Tibial nerve (tissue), 4 donors: ENCODE measurements at regions not wholly inside any gene's neighbourhood (a gene's known extent, or its start where the extent isn't known, plus 50 kb on each side); places are given as distances from the start of the nearest gene placed in this dataset.

ENCODE experiments used
- DNase-seq, 2 donors: peaks; one replicate each; pipeline ENCODE4 v3.0.0-alpha.2; 2019; ENCODE audit warnings: low spot score in 2 of 2
- H3K27ac ChIP-seq, 4 donors: fragments of 200-600 bp; sonication (generic) in 3 of 4; one replicate each; pipeline ENCODE4 v1.5.1; 2017 to 2019; ENCODE audit warnings: mild to moderate bottlenecking in 1 of 4
- H3K27me3 ChIP-seq, 2 donors: fragments of 200-600 bp; sonication (generic) in 1 of 2; one replicate each; pipeline versions ENCODE4 v1.5.1 to v1.6.0; 2017 to 2019
- H3K36me3 ChIP-seq, 3 donors: fragments of 200-600 bp; sonication (generic); one replicate each; pipeline ENCODE4 v1.5.1; 2018 to 2019
- H3K4me1 ChIP-seq, 4 donors: fragments of 200-600 bp; sonication (generic) in 3 of 4; one replicate each; pipeline ENCODE4 v1.5.1; 2017 to 2019
- H3K4me3 ChIP-seq, 4 donors: fragments of 200-600 bp; sonication (generic) in 3 of 4; one replicate each; pipeline ENCODE4 v1.5.1; 2017 to 2019; ENCODE audit warnings: mild to moderate bottlenecking in 1 of 4, moderate library complexity in 1 of 4
- H3K9me3 ChIP-seq, 4 donors: fragments of 200-600 bp; sonication (generic) in 3 of 4; one replicate each; pipeline ENCODE4 v1.5.1; 2017 to 2019
- EP300 ChIP-seq, 2 donors: sonication (generic); formaldehyde crosslinking; IDR thresholded peaks; one replicate each; pipeline ENCODE4 v1.6.1; 2017; ENCODE audit warnings: antibody characterized with exemption in 2 of 2, mild to moderate bottlenecking in 1 of 2
- POLR2A ChIP-seq, 2 donors: fragments of 450-650 bp; IDR thresholded peaks; one replicate each; pipeline ENCODE4 v1.6.1; 2017; ENCODE audit warnings: antibody characterized with exemption in 2 of 2, mild to moderate bottlenecking in 2 of 2, moderate library complexity in 2 of 2
- WGBS, 2 donors: methylation state at CpG; one replicate each; pipeline ENCODE4 v1.1.5; 2018; 5-methylcytosine and 5-hydroxymethylcytosine counted together
- TF ChIP-seq, protein P1 (sequence below), 5 experiments: fragments of 200-600 bp in 3 of 5; fragments of 450-650 bp in 2 of 5; sonication (generic) in 3 of 5; IDR thresholded peaks; one replicate each; pipeline ENCODE4 v1.5.1; 2016 to 2019; ENCODE audit warnings: antibody characterized with exemption in 5 of 5, mild to moderate bottlenecking in 3 of 5, moderate library complexity in 2 of 5

DNA sequence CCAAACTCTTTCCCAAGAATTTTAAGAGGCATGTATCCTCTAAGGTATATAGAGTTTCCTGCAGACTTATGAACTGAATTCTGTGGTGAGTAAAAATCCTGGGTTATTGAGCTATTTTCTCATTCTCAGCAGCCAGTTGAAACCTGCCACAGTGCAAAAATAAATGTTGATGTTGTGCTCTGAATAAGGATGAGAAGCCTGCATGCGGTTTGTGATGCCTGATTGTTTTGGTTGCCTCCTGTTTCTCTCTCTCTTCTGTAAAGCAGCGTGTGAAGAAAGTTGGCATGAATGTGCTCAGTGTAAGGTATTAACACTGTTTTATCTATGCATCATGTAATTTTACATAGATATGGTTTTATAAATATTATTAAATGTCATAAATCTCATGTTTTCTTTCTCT is 452.6 kb downstream of the CDH2 start:
- DNase-seq: no peak
- no peak overlapping the region for H3K27ac ChIP-seq
- TF ChIP-seq POLR2A (IDR thresholded peaks at IDR 0.05) (no peak), EP300 (IDR thresholded peaks at IDR 0.05) (no peak)
- TF ChIP-seq, protein P1, sequence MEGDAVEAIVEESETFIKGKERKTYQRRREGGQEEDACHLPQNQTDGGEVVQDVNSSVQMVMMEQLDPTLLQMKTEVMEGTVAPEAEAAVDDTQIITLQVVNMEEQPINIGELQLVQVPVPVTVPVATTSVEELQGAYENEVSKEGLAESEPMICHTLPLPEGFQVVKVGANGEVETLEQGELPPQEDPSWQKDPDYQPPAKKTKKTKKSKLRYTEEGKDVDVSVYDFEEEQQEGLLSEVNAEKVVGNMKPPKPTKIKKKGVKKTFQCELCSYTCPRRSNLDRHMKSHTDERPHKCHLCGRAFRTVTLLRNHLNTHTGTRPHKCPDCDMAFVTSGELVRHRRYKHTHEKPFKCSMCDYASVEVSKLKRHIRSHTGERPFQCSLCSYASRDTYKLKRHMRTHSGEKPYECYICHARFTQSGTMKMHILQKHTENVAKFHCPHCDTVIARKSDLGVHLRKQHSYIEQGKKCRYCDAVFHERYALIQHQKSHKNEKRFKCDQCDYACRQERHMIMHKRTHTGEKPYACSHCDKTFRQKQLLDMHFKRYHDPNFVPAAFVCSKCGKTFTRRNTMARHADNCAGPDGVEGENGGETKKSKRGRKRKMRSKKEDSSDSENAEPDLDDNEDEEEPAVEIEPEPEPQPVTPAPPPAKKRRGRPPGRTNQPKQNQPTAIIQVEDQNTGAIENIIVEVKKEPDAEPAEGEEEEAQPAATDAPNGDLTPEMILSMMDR (IDR thresholded peaks at IDR 0.05): no peak
- 61 to 69% methylated on average over 2 of the region's 2 CpGs for WGBS, 2 donors
- no peak overlapping the region for H3K4me3 ChIP-seq
- H3K9me3 ChIP-seq: peaks cover 0 to 18% (median 2%) of the 10 kb centered on the region in 4 donors
- H3K36me3 ChIP-seq: no peaks in the 10 kb centered on the region
- H3K27me3 ChIP-seq: no peaks in the 10 kb centered on the region
- H3K4me1 ChIP-seq: no peaks in the 10 kb centered on the region

DNA sequence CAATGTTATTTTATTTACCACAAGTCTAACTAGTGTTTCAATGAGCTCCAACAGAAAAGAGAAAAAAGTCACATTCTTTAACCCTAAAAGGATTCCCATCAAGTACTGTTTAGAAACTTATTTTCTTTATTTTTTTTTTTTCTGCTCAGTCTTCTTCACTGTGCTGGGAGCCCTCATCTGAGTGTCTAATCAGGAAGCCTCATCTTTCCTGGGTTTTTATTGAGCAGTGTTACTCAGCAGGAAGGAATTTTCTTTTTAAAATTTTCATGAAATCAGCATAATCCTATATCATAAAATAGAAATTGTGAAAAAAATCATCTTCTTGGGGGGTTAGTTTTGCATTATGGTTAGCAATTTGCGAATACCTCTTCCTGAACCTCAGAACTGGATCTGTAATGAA is 453.8 kb downstream of the CDH2 start:
- Histone ChIP-seq H3K9me3 (peaks cover 0 to 6% (median under 1%) of the 10 kb centered on the region in 4 donors), H3K27ac (no peak overlapping the region), H3K4me1 (no peaks in the 10 kb centered on the region), H3K4me3 (no peak overlapping the region), H3K36me3 (no peaks in the 10 kb centered on the region), H3K27me3 (no peaks in the 10 kb centered on the region)
- no peak for TF ChIP-seq EP300 (IDR thresholded peaks at IDR 0.05)
- TF ChIP-seq POLR2A (IDR thresholded peaks at IDR 0.05): no peak
- TF ChIP-seq, protein P1 (IDR thresholded peaks at IDR 0.05): no peak
- DNase-seq: no peak
- 45 to 54% methylated on average over 1 of the region's 1 CpG for WGBS, 2 donors

DNA sequence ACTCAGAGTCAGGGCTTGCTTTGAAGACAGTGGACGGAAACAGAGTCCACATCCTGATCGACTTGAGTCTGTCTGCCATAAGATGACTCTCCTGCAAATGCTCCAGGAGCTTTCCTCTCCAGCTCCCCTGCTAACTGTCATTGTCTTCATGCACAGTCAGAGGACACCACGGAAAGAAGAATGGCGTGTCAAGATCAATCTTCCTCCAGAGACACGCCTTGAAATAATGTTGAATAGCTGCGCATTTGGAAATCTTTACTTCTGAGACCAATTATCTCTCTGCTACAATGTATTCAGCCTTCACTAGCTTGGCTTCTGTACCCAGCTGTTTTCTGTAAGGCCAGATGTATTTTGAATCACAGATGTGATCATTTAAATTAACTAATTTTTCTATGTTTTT is 457.2 kb downstream of the CDH2 start:
- Histone ChIP-seq H3K4me1 (no peaks in the 10 kb centered on the region), H3K27ac (no peak overlapping the region), H3K36me3 (no peaks in the 10 kb centered on the region), H3K4me3 (no peak overlapping the region), H3K27me3 (no peaks in the 10 kb centered on the region), H3K9me3 (no peaks in the 10 kb centered on the region)
- WGBS, 2 donors: 69 to 81% methylated on average over 6 of the region's 6 CpGs
- DNase-seq: no peak
- TF ChIP-seq, protein P1 (IDR thresholded peaks at IDR 0.05): no peak
- no peak for TF ChIP-seq EP300 (IDR thresholded peaks at IDR 0.05)
- TF ChIP-seq POLR2A (IDR thresholded peaks at IDR 0.05): no peak

DNA sequence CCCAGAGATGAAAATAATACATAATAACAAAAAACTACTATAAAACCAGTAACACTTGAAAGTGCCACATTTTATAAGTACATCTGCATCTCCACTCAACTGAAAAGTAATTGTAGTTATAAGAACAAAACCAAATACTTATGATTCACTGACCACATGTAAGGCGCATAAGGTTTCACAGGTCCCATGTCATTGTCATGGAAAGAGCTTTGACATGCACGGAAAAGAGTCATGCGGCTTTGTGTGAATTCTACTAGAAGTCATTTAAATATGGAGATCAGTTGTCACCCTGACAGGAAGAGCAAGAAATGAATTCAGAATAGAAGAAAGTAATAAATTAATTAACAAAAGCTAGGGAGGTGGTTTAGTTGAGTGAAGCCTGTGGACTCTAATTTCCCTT is 459.1 kb downstream of the CDH2 start:
- WGBS, 2 donors: 91 to 95% methylated on average over 3 of the region's 3 CpGs
- H3K36me3 ChIP-seq: no peaks in the 10 kb centered on the region
- H3K27ac ChIP-seq: no peak overlapping the region
- H3K27me3 ChIP-seq: no peaks in the 10 kb centered on the region
- H3K4me3 ChIP-seq: no peak overlapping the region
- TF ChIP-seq POLR2A (IDR thresholded peaks at IDR 0.05) (no peak), EP300 (IDR thresholded peaks at IDR 0.05) (no peak)
- TF ChIP-seq, protein P1 (IDR thresholded peaks at IDR 0.05): no peak
- H3K9me3 ChIP-seq: no peaks in the 10 kb centered on the region
- peaks cover 0 to 5% (median 0%) of the 10 kb centered on the region in 4 donors for H3K4me1 ChIP-seq
- DNase-seq: no peak

DNA sequence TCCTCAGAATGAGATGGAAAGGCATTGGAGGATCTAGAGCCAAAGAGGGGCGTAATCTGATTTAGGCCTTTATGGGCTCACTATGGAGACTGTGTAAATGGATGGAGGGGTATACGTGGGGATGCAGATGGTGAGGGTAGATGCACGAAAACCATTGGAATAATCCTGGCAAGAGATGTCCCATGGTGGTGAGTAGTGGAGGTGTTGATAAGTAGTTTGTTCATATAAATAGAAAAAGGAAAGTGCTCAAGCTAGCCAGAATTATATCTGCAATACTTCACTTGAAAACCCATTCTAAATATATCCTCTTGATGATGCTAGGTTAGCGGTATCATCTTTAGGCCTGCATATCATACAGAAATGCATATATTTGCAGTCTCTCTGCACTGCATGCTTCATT is 459.7 kb downstream of the CDH2 start:
- Histone ChIP-seq H3K9me3 (no peaks in the 10 kb centered on the region), H3K27ac (no peak overlapping the region), H3K4me3 (no peak overlapping the region), H3K36me3 (no peaks in the 10 kb centered on the region), H3K27me3 (no peaks in the 10 kb centered on the region), H3K4me1 (peaks cover 0 to 5% (median 0%) of the 10 kb centered on the region in 4 donors)
- no peak for DNase-seq
- WGBS, 2 donors: 90 to 92% methylated on average over 4 of the region's 4 CpGs
- TF ChIP-seq POLR2A (IDR thresholded peaks at IDR 0.05) (no peak), EP300 (IDR thresholded peaks at IDR 0.05) (no peak)
- TF ChIP-seq, protein P1 (IDR thresholded peaks at IDR 0.05): no peak
